GM18519 (cell line): ENCODE measurements at regions not wholly inside any gene's neighbourhood (a gene's known extent, or its start where the extent isn't known, plus 50 kb on each side); places are given as distances from the start of the nearest gene placed in this dataset.

Experiments used
- ATAC-seq: cut with Tn5 transposase; IDR thresholded peaks from one replicate; pipeline ENCODE4 v1.9.1; 2021; ENCODE audit warnings: mild to moderate bottlenecking, moderate library complexity; ENCODE audit not compliant: unreplicated experiment, low FRiP score

GRCh38 chr14:46322076-46322475, 329.5 kb downstream of the RPL10L start:
- no peak for ATAC-seq

DNA sequence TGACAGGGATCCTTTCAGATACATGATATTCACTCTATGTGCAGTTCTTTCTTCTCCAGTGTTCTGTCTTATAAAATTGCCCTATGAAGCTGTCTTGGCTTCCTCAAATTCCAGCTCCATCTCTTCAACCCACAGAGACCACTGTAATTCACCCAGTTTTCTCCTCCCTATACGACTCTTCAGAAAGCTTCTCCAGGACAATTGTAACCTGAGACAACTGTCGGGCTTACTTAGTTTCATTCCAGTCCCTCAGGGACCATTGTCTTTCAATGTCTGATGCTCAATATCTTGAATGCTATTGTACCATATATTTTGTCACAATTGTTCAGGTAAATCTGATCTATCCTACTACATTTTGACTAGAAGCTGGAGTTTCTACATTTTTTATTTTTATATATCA, 345.3 kb downstream of the RPL10L start:
- no peak for ATAC-seq

GRCh38 chr14:46300765-46301164, 350.8 kb downstream of the RPL10L start:
- ATAC-seq, result no peak

DNA sequence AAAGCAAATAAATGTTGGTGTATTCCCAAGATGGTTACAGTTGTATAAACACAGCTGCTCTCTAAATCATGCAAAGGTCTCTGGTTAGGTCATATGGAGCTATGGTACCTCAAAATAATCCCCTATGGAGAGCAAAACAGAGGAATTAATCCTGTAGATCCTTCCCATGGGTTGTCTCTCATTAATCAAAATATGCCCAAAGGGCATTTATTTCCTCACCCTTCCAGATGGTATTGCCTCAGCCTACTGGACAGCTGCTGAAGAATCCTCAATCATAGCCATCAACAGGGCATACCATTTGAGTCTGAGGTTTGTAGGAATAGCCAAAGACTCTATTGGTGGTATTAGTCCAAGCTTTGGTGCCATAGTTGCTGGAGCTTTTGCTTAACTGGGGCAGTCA, 360.9 kb downstream of the RPL10L start:
- no peak for ATAC-seq

DNA sequence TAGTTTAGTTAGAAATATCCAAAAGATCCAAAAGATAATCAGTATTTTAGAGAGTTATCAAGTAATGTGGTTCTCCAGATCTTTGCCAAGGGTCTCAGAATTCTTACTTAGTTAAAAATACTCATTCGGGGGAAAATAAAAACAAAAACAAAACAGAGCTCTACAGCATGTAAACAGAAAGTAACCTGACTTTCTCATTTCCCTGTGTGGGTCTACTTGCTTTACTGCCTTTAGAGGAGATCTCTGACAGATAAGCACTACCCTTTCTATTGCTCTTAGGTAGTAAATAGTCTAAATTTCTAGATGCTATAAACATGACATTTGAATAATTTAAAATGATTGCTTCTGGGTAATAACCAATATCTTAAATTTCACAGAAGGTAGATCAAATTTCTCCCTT, 371.8 kb downstream of the RPL10L start:
- ATAC-seq, result no peak

DNA sequence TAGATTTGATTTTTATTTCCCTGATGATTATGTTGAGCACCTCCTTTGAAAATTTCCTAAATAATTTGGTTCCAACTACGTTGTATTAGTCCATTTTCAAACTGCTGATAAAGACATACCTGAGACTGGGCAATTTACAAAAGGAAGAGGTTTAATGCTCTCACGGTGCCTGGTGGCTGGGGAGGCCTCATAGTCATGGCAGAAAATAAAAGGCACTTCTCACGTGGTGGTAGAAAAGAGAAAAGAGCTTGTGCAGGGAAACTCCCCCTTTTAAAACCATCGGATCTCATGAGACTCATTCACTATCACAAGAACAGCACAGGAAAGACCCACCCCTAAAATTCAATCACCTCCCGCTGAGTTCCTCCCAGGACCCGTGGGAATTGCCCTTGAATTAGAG, 372.3 kb downstream of the RPL10L start:
- no peak for ATAC-seq

- ATAC-seq, result no peak
Observed at GRCh38 chr14:46259536-46259935, 392.0 kb downstream of the RPL10L start.

GRCh38 chr14:46256381-46256780, 395.2 kb downstream of the RPL10L start:
- no peak for ATAC-seq

DNA sequence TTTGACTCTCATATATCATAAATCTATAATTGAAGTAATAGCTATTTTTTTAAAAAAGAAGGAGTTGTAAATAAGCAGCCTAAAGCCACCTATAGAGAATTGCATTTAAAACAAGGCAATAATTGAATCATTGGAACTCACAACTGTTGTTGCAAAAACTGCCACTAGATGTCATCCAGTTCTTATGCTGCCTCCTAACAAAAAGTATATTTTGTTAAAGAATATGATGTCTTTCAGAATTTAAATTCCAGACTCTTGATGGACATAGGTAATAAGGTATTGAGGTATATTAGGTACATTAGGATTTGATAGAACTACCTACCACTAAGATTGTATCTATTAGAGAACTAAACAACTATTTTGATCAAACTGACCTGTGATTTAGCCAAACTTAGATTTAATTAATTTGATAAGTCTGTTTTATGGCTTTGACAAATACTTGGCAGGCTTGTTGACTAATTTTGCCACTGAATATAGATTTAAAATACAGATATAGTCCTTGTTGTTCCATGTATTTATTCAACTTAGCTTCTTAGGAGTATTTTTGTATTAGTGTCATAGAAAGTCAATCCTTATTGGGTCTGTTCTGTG, 401.4 kb downstream of the RPL10L start:
- no peak for ATAC-seq

- ATAC-seq, result no peak
Observed at GRCh38 chr14:46248001-46248630, 403.5 kb downstream of the RPL10L start.

DNA sequence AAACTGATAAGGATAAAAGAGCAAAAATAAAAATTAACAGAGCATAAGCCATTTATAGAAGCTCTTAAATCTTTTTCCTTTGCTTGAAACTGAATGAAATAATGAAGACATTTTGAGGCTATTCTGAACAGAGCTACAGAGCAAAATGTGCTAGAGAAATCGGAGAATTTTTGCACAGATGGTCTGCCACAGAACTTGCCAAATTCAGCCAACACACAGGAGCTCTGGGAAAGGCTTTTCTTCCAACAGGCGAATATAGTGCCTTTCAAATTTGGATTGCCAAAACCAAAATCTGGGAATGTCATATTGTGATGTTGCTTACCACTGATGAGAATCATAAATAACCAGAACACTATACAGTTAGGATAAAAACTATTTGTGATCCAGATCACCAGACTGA, 406.3 kb downstream of the RPL10L start:
- ATAC-seq, result no peak

GRCh38 chr14:46233786-46234185, 417.8 kb downstream of the RPL10L start:
- no peak for ATAC-seq

- ATAC-seq, result no peak
Observed at GRCh38 chr14:46230540-46230939, 421.0 kb downstream of the RPL10L start.

DNA sequence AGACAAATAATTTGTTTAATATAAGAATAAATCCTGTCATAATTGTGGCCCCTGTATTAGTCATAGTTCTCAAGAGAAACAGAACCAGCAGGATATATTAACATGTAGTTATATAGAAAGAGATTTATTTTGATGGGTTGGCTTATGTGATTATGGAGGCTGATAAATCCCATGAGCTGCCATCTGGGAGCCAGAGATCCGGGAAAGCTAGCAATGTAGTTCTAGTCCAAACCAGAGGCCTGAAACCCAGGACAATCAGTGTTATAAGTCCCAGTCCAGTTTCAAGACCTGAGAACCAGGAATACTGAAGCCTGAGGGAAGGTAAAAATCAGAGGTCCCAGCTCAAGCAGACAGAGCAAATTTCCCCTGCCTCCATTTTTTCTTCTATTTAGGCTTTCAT, 435.8 kb downstream of the RPL10L start:
- no peak for ATAC-seq

- ATAC-seq, result no peak
Observed at GRCh38 chr14:46198676-46199075, 452.9 kb downstream of the RPL10L start.

- ATAC-seq, result no peak
Observed at GRCh38 chr14:46197856-46198255, 453.7 kb downstream of the RPL10L start.
